ENCODE measurements at regions not wholly inside any gene's neighbourhood (a gene's known extent, or its start where the extent isn't known, plus 50 kb on each side); places are given as distances from the start of the nearest gene placed in this dataset.

DNA sequence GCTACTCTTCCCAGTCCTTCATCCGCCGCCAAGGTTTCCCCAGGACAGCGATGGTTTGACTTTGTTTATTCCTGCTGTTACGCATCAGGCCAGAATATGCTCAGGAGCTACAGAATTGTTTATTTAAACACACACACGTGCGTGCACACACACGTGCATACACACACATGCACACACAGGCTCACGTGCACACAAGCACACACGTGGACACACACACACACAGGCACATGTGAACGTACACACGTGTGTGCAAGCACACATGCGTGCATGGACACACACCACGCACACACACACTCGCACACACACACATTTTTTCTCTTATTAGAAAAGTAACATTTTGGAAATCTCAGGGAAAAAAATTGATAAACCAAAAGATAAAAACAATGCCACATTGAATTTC, 64.6 kb upstream of the UST start:
- no peak overlapping the region for H3K4me3 ChIP-seq (ENCODE audit: low read depth, low read length)
- H3K36me3 ChIP-seq (ENCODE audit: insufficient read depth, low read length): no peaks in the 10 kb centered on the region
- H3K27me3 ChIP-seq (ENCODE audit: insufficient read depth, low read length): no peaks in the 10 kb centered on the region
- H2AFZ ChIP-seq (ENCODE audit: low read length, unreplicated experiment): no peak overlapping the region
- H3K79me2 ChIP-seq (ENCODE audit: control insufficient read depth, insufficient read depth, low read length, unreplicated experiment): no peaks in the 10 kb centered on the region
- no peaks in the 10 kb centered on the region for H3K4me1 ChIP-seq (ENCODE audit: control insufficient read depth, insufficient read depth, low read length, unreplicated experiment)
- H3K27ac ChIP-seq (ENCODE audit: low read depth, low read length): no peak overlapping the region

DNA sequence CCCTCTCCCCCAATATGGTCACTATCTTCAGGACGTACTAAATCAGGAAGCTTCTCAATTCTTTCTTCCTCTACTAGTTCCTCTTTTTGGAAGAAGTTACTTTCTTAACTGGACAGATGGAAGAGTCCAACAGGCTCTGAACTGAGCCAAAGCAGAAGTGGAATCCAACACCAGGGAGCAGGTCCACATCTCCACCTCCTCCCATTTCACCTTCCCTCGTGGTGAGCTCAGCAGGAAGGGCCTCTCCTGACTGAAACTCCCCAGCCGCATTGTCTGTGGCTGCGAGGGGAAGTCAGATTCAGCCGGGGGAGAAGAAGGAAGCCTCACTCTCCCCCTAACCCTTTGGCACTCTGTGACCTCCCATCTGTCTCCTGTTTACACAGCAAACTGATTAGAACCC, 63.8 kb upstream of the UST start:
- H2AFZ ChIP-seq (ENCODE audit: low read length, unreplicated experiment): no peak overlapping the region
- H3K4me1 ChIP-seq (ENCODE audit: control insufficient read depth, insufficient read depth, low read length, unreplicated experiment): no peaks in the 10 kb centered on the region
- H3K4me3 ChIP-seq (ENCODE audit: low read depth, low read length): no peak overlapping the region
- H3K79me2 ChIP-seq (ENCODE audit: control insufficient read depth, insufficient read depth, low read length, unreplicated experiment): no peaks in the 10 kb centered on the region
- H3K27me3 ChIP-seq (ENCODE audit: insufficient read depth, low read length): no peaks in the 10 kb centered on the region
- no peaks in the 10 kb centered on the region for H3K36me3 ChIP-seq (ENCODE audit: insufficient read depth, low read length)
- no peak overlapping the region for H3K27ac ChIP-seq (ENCODE audit: low read depth, low read length)

- Histone ChIP-seq H3K27me3 (ENCODE audit: insufficient read depth, low read length) (no peaks in the 10 kb centered on the region), H3K4me1 (ENCODE audit: control insufficient read depth, insufficient read depth, low read length, unreplicated experiment) (no peaks in the 10 kb centered on the region)
Measured at GRCh38 chr6:148689168-148689567, 57.7 kb upstream of the UST start.

DNA sequence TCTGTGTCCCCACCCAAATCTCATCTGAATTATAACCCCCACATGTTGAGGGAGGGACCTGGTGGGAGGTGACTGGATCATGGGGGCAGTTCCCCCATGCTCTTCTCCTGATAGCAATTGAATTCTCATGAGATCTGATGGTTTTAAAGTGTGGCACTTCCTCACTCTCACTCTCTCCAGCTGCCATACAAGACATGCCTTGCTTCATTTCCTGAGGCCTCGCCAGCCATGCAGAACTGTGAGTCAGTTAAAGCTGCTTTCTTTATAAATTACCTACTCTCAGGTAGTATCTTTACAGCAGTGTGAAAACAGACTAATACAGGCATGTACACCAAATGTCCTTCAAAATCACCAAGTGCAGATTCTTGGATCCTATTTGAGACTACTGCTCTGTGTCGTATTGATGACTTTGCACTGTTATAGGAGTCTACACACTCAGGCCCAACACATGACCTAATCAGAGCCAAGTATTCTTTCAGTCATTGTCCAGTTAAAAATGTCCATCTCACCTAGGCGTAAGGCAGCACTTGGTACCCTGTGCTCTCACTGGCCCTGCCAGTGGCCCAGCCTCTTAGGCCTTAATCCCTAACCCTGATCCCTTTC, 52.8 kb upstream of the UST start:
- H3K27ac ChIP-seq (ENCODE audit: low read depth, low read length): no peak overlapping the region
- no peak overlapping the region for H3K4me3 ChIP-seq (ENCODE audit: low read depth, low read length)
- no peak overlapping the region for H2AFZ ChIP-seq (ENCODE audit: low read length, unreplicated experiment)
- H3K36me3 ChIP-seq (ENCODE audit: insufficient read depth, low read length): no peaks in the 10 kb centered on the region
- H3K79me2 ChIP-seq (ENCODE audit: control insufficient read depth, insufficient read depth, low read length, unreplicated experiment): no peaks in the 10 kb centered on the region
- H3K4me1 ChIP-seq (ENCODE audit: control insufficient read depth, insufficient read depth, low read length, unreplicated experiment): no peaks in the 10 kb centered on the region
- H3K27me3 ChIP-seq (ENCODE audit: insufficient read depth, low read length): no peaks in the 10 kb centered on the region

More at GRCh38 chr6:148689168-148689567, 57.7 kb upstream of the UST start:
- no peaks in the 10 kb centered on the region for H3K79me2 ChIP-seq (ENCODE audit: control insufficient read depth, insufficient read depth, low read length, unreplicated experiment)
- no peak overlapping the region for H3K27ac ChIP-seq (ENCODE audit: low read depth, low read length)
- H3K4me3 ChIP-seq (ENCODE audit: low read depth, low read length): no peak overlapping the region
- H2AFZ ChIP-seq (ENCODE audit: low read length, unreplicated experiment): no peak overlapping the region
- no peaks in the 10 kb centered on the region for H3K36me3 ChIP-seq (ENCODE audit: insufficient read depth, low read length)

Measured in ACC112 (cell line).